GM19351 (cell line): ENCODE measurements at regions not wholly inside any gene's neighbourhood (a gene's known extent, or its start where the extent isn't known, plus 50 kb on each side); places are given as distances from the start of the nearest gene placed in this dataset.

ENCODE experiments used
- ATAC-seq: cut with Tn5 transposase; IDR thresholded peaks from one replicate; pipeline ENCODE4 v1.9.1; 2021; ENCODE audit warnings: mild to moderate bottlenecking, moderate library complexity; ENCODE audit not compliant: unreplicated experiment

- ATAC-seq: no peak
These were observed 155.1 kb upstream of the CCL2 start for GRCh38 chr17:34099859-34100515.

- ATAC-seq: no peak
These were observed 148.1 kb upstream of the CCL2 start for GRCh38 chr17:34107019-34107418.

- ATAC-seq: no peak
These were observed 144.8 kb upstream of the CCL2 start for GRCh38 chr17:34110315-34110714.

GRCh38 chr17:34113089-34113488 lies 142.0 kb upstream of the CCL2 start:
- ATAC-seq: no peak

- no peak for ATAC-seq
These were observed 140.9 kb upstream of the CCL2 start for GRCh38 chr17:34114174-34114573.

GRCh38 chr17:34116306-34116705 lies 138.8 kb upstream of the CCL2 start:
- ATAC-seq: no peak

GRCh38 chr17:34117332-34117731 lies 137.8 kb upstream of the CCL2 start:
- ATAC-seq: no peak

- no peak for ATAC-seq
These were observed 137.3 kb upstream of the CCL2 start for GRCh38 chr17:34117811-34118210.

- ATAC-seq: no peak
These were observed 136.5 kb upstream of the CCL2 start for GRCh38 chr17:34118564-34118963.

- no peak for ATAC-seq
These were observed 133.8 kb upstream of the CCL2 start for GRCh38 chr17:34121311-34121710.

GRCh38 chr17:34122515-34122914 lies 132.6 kb upstream of the CCL2 start:
- ATAC-seq: no peak

- ATAC-seq: no peak
These were observed 130.1 kb upstream of the CCL2 start for GRCh38 chr17:34125010-34125409.

- ATAC-seq: no peak
These were observed 129.2 kb upstream of the CCL2 start for GRCh38 chr17:34125921-34126320.

GRCh38 chr17:34126496-34126895 lies 128.6 kb upstream of the CCL2 start:
- no peak for ATAC-seq

- no peak for ATAC-seq
These were observed 128.1 kb upstream of the CCL2 start for GRCh38 chr17:34126965-34127364.

GRCh38 chr17:34130544-34130943 lies 124.5 kb upstream of the CCL2 start:
- ATAC-seq: no peak

GRCh38 chr17:34131386-34131785 lies 123.7 kb upstream of the CCL2 start:
- ATAC-seq: no peak

- ATAC-seq: no peak
These were observed 121.7 kb upstream of the CCL2 start for GRCh38 chr17:34133350-34133749.

- ATAC-seq: no peak
These were observed 119.2 kb upstream of the CCL2 start for GRCh38 chr17:34135841-34136240.

- no peak for ATAC-seq
These were observed 115.1 kb upstream of the CCL2 start for GRCh38 chr17:34140006-34140405.

- ATAC-seq: no peak
These were observed 113.5 kb upstream of the CCL2 start for GRCh38 chr17:34141590-34141989.

- ATAC-seq: no peak
These were observed 111.7 kb upstream of the CCL2 start for GRCh38 chr17:34143430-34143829.

GRCh38 chr17:34146440-34147043 lies 108.5 kb upstream of the CCL2 start:
- no peak for ATAC-seq
